HEK293 (cell line): ENCODE measurements at regions not wholly inside any gene's neighbourhood (a gene's known extent, or its start where the extent isn't known, plus 50 kb on each side); places are given as distances from the start of the nearest gene placed in this dataset.

ENCODE experiments used
- IKZF3 ChIP-seq: fragments of 450-650 bp; IDR thresholded peaks from 2 replicates; pipeline ENCODE4 v1.5.0; 2018; ENCODE audit warnings: missing biosample characterization, mild to moderate bottlenecking, missing genetic modification characterization, moderate library complexity
- YY1 ChIP-seq: fragments of 450-650 bp; formaldehyde crosslinking; IDR thresholded peaks from 2 replicates; pipeline ENCODE4 v1.5.1; 2018; ENCODE audit warnings: missing biosample characterization, missing genetic modification characterization
- ZBTB17 ChIP-seq: fragments of 450-650 bp; formaldehyde crosslinking; IDR thresholded peaks from 2 replicates; pipeline ENCODE4 v1.5.1; 2016; ENCODE audit warnings: missing biosample characterization, missing genetic modification characterization
- ZNF2 ChIP-seq: fragments of 450-650 bp; formaldehyde crosslinking; IDR thresholded peaks from 2 replicates; pipeline ENCODE4 v1.5.1; 2016; ENCODE audit warnings: missing biosample characterization, missing genetic modification characterization
- ZNF24 ChIP-seq: fragments of 450-650 bp; formaldehyde crosslinking; IDR thresholded peaks from 2 replicates; pipeline ENCODE4 v1.5.1; 2016; ENCODE audit warnings: missing biosample characterization, missing genetic modification characterization
- ZNF747 ChIP-seq: fragments of 450-650 bp; formaldehyde crosslinking; IDR thresholded peaks from 2 replicates; pipeline ENCODE4 v1.5.1; 2016; ENCODE audit warnings: missing biosample characterization, missing genetic modification characterization
- ZNF843 ChIP-seq: fragments of 450-650 bp; formaldehyde crosslinking; IDR thresholded peaks from 2 replicates; pipeline ENCODE4 v1.5.1; 2016; ENCODE audit warnings: missing biosample characterization, missing genetic modification characterization
- TF ChIP-seq, protein P1 (sequence below): fragments of 450-650 bp; formaldehyde crosslinking; IDR thresholded peaks from 2 replicates; pipeline ENCODE4 v1.5.1; 2016; ENCODE audit warnings: missing biosample characterization, missing genetic modification characterization
- TF ChIP-seq, protein P2 (sequence below): fragments of 450-650 bp; formaldehyde crosslinking; IDR thresholded peaks from 2 replicates; pipeline ENCODE4 v1.5.1; 2016; ENCODE audit warnings: missing biosample characterization, missing genetic modification characterization
- TF ChIP-seq, protein P3 (sequence below): fragments of 450-650 bp; formaldehyde crosslinking; IDR thresholded peaks from 2 replicates; pipeline ENCODE4 v1.5.1; 2016; ENCODE audit warnings: missing biosample characterization, missing genetic modification characterization
- TF ChIP-seq, protein P4 (sequence below): fragments of 450-650 bp; formaldehyde crosslinking; IDR thresholded peaks from 2 replicates; pipeline ENCODE4 v1.5.1; 2016; ENCODE audit warnings: missing biosample characterization, missing genetic modification characterization
- TF ChIP-seq, protein P5 (sequence below): fragments of 450-650 bp; formaldehyde crosslinking; IDR thresholded peaks from 2 replicates; pipeline ENCODE4 v1.5.1; 2016; ENCODE audit warnings: missing biosample characterization, missing genetic modification characterization

DNA sequence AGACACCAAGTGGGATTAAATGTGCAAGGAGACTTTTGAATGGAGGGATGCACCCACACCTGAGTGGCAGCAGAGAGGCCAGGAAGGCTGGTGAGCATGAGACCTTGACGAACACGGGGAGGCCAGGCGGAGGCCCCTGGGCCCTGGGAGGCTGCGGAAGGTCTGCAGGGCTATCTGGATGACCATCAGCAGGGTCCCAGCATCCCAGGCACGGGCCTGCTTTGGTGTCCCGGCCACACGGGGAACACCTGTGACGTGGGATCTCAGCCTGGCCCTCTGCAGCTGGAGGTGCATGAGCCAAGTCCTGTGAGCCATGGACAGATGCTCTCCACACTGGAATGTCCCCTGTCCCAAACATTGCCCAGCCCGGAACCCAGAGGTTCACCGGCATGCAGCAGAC lies 174.0 kb upstream of the FOXD4L5 start:
- TF ChIP-seq ZBTB17 (tag by site-specific recombination) = no peak
- TF ChIP-seq, protein P1, sequence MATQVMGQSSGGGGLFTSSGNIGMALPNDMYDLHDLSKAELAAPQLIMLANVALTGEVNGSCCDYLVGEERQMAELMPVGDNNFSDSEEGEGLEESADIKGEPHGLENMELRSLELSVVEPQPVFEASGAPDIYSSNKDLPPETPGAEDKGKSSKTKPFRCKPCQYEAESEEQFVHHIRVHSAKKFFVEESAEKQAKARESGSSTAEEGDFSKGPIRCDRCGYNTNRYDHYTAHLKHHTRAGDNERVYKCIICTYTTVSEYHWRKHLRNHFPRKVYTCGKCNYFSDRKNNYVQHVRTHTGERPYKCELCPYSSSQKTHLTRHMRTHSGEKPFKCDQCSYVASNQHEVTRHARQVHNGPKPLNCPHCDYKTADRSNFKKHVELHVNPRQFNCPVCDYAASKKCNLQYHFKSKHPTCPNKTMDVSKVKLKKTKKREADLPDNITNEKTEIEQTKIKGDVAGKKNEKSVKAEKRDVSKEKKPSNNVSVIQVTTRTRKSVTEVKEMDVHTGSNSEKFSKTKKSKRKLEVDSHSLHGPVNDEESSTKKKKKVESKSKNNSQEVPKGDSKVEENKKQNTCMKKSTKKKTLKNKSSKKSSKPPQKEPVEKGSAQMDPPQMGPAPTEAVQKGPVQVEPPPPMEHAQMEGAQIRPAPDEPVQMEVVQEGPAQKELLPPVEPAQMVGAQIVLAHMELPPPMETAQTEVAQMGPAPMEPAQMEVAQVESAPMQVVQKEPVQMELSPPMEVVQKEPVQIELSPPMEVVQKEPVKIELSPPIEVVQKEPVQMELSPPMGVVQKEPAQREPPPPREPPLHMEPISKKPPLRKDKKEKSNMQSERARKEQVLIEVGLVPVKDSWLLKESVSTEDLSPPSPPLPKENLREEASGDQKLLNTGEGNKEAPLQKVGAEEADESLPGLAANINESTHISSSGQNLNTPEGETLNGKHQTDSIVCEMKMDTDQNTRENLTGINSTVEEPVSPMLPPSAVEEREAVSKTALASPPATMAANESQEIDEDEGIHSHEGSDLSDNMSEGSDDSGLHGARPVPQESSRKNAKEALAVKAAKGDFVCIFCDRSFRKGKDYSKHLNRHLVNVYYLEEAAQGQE = no peak
- TF ChIP-seq, protein P2, sequence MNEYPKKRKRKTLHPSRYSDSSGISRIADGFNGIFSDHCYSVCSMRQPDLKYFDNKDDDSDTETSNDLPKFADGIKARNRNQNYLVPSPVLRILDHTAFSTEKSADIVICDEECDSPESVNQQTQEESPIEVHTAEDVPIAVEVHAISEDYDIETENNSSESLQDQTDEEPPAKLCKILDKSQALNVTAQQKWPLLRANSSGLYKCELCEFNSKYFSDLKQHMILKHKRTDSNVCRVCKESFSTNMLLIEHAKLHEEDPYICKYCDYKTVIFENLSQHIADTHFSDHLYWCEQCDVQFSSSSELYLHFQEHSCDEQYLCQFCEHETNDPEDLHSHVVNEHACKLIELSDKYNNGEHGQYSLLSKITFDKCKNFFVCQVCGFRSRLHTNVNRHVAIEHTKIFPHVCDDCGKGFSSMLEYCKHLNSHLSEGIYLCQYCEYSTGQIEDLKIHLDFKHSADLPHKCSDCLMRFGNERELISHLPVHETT (tag by site-specific recombination) = no peak
- TF ChIP-seq, protein P3, sequence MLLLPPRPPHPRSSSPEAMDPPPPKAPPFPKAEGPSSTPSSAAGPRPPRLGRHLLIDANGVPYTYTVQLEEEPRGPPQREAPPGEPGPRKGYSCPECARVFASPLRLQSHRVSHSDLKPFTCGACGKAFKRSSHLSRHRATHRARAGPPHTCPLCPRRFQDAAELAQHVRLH (tag by site-specific recombination) = no peak
- no peak for TF ChIP-seq ZNF2
- TF ChIP-seq ZNF843 (tag by site-specific recombination) = no peak
- no peak for TF ChIP-seq ZNF24 (tag by site-specific recombination)
- TF ChIP-seq ZNF747 = no peak
- TF ChIP-seq, protein P4, sequence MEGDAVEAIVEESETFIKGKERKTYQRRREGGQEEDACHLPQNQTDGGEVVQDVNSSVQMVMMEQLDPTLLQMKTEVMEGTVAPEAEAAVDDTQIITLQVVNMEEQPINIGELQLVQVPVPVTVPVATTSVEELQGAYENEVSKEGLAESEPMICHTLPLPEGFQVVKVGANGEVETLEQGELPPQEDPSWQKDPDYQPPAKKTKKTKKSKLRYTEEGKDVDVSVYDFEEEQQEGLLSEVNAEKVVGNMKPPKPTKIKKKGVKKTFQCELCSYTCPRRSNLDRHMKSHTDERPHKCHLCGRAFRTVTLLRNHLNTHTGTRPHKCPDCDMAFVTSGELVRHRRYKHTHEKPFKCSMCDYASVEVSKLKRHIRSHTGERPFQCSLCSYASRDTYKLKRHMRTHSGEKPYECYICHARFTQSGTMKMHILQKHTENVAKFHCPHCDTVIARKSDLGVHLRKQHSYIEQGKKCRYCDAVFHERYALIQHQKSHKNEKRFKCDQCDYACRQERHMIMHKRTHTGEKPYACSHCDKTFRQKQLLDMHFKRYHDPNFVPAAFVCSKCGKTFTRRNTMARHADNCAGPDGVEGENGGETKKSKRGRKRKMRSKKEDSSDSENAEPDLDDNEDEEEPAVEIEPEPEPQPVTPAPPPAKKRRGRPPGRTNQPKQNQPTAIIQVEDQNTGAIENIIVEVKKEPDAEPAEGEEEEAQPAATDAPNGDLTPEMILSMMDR (tag by site-specific recombination) = no peak
- no peak for TF ChIP-seq YY1 (tag by site-specific recombination)
- TF ChIP-seq, protein P5, sequence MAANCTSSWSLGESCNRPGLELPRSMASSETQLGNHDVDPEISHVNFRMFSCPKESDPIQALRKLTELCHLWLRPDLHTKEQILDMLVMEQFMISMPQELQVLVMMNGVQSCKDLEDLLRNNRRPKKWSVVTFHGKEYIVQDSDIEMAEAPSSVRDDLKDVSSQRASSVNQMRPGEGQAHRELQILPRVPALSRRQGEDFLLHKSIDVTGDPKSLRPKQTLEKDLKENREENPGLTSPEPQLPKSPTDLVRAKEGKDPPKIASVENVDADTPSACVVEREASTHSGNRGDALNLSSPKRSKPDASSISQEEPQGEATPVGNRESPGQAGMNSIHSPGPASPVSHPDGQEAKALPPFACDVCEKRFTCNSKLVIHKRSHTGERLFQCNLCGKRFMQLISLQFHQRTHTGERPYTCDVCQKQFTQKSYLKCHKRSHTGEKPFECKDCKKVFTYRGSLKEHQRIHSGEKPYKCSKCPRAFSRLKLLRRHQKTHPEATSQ = no peak
- TF ChIP-seq IKZF3 = no peak
